ENCODE measurements at regions not wholly inside any gene's neighbourhood (a gene's known extent, or its start where the extent isn't known, plus 50 kb on each side); places are given as distances from the start of the nearest gene placed in this dataset.
"Not testable (repeated sequence)": the region's sequence is repeated elsewhere in the genome, so short reads cannot be mapped to it uniquely, and the experiment has no call there.

DNA sequence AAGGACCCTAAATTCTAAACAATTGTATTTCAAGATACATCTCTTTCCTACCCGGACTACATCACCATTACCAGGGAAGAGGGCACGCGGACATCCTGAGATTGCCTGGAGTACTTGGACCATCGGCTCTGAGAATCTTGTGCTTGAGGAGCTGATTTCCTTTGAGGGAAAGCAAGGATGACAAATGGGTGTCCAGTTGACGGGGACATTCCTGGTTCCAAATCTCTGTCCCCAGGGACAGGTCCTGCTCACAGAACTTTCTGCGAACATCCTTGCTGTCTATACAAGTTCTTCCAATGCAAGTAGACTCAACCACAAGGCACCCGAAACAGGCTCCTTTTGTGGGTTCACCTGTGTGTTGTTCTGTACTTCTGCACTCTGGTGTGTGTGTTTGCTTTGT, 289.5 kb upstream of the MYT1L start:
- DNase-seq = no peak

GRCh38 chr2:2619995-2620394, 288.9 kb upstream of the MYT1L start:
- no peak for DNase-seq

- no peak for DNase-seq
These were observed 283.4 kb upstream of the MYT1L start for GRCh38 chr2:2614452-2614851.

- DNase-seq = peak; percentile 59
These were observed 282.5 kb upstream of the MYT1L start for GRCh38 chr2:2613279-2614199.

DNA sequence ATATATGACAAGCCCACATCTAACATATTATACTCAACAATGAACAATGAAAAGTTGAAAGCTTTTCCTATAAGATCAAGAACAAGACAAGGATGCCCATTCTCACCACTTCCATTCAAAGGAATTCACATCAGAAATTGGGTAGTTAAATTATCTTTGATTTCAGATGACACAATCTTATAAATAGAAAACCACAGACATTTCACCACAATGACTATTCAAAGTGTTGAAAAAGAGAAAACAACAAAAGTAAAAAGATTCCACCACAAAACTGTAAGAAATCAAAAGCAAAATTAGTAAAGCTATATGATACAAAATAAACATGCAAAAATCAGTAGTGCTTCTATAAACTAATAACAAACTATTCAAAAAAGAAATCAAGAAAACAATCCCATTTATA, 279.7 kb upstream of the MYT1L start:
- no peak for DNase-seq

- no peak for DNase-seq
These were observed 269.3 kb upstream of the MYT1L start for GRCh38 chr2:2600366-2600765.

GRCh38 chr2:2599441-2599840, 268.4 kb upstream of the MYT1L start:
- DNase-seq = no peak

DNA sequence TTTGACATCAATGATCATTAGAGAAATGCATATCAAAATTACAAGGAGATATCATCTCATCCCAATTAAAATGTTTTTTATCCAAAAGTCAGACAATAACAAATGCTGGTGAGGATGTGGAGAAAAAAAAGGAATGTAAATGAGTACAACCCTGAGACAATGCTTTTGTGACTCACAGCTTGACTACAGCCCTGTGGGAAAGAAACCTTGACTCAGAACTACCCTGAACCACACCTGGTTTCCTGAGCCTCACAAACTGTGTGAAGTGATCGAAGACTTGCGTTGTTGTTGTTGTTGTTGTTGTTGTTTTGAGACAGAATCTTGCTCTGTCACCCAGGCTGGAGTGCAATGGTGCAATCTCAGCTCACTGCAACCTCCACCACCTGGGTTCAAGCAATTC, 266.6 kb upstream of the MYT1L start:
- DNase-seq = no peak

DNA sequence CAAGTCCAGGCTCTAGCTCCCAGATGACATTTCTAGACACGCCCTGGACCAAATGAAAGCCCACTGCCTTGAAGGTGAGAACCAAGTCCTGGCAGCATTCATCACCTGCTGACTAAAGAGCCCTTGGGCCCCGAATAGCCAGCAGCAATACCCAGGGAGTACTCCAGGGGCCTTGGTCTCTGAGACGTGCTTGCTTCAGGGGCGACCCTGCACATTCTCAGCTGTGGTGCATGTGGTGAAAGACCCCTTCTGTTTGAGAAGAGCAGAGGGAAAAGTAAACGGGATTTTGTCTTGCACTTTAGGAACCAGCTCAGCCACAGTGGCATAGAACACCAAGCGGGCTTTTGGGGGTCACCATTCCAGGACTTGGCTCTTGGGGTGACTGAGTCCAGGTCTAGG, 260.5 kb upstream of the MYT1L start:
- no peak for DNase-seq

- DNase-seq = peak; percentile 10
These were observed 259.9 kb upstream of the MYT1L start for GRCh38 chr2:2590841-2591541.

- DNase-seq = no peak
These were observed 259.1 kb upstream of the MYT1L start for GRCh38 chr2:2590141-2590540.

GRCh38 chr2:2588777-2589176, 257.7 kb upstream of the MYT1L start:
- no peak for DNase-seq

- no peak for DNase-seq
These were observed 256.3 kb upstream of the MYT1L start for GRCh38 chr2:2587354-2587753.

DNA sequence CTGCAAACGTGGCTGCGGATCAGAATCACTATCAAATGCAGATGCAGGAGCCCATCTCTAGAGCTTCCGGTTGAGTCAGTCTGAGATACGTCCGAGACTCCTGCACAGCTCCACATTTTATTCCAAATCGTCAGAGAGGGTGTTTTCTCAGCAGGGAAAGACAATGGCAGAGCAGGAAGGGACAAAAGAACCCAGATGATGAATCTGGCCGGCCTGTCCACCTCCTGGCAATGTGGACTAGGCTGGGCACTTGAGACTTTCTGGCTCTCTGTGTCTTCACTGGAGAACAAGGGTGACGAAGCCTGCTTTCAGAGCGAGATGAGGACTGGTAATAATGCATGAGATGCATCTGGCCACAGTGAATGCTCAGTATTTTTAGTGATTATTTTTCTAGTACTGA, 255.9 kb upstream of the MYT1L start:
- no peak for DNase-seq

GRCh38 chr2:2586068-2586776, 255.1 kb upstream of the MYT1L start:
- DNase-seq = no peak

- DNase-seq = no peak
These were observed 252.0 kb upstream of the MYT1L start for GRCh38 chr2:2582998-2583545.

DNA sequence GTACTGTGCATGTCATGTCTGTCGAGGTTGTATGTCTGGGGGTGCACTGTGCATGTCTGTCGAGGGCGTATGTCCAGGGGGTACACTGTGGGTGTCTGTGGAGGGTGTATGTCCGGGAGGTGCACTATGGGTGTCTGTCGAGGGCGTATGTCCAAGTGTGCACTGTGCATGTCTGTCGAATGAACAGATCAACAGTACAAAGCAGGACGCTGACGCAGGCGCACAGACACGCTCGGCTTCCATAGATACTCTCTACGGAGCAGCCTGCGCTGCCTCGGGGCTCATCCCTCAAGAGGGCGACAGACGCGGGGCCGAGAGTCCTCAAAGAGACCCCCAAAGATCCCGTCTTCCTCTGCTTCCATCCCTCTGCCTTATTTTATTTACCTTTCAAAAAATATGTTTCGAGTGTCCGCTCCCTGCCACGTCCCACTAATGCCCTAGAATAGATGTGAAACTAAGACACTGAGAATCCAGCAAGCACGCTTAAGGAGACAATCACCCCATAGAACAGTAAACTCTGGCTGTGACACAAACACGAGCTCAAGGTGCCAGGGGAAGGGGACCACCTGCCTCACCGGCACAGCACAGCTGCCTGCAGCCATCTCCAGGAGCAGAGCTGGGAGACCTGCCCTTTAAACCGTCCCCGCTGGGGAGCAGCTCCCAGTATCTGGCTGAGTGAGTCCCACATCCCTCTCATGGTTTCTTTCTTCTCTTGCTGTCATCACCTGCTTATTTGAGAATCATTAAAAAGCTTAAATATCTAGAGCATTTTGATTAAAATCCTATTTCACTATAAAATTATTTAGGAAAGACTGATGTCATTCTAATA, 250.5 kb upstream of the MYT1L start:
- no peak for DNase-seq

- not testable (repeated sequence) for DNase-seq
These were observed 249.8 kb upstream of the MYT1L start for GRCh38 chr2:2580841-2581240.

GRCh38 chr2:2580341-2580740, 249.3 kb upstream of the MYT1L start:
- DNase-seq = no peak

DNA sequence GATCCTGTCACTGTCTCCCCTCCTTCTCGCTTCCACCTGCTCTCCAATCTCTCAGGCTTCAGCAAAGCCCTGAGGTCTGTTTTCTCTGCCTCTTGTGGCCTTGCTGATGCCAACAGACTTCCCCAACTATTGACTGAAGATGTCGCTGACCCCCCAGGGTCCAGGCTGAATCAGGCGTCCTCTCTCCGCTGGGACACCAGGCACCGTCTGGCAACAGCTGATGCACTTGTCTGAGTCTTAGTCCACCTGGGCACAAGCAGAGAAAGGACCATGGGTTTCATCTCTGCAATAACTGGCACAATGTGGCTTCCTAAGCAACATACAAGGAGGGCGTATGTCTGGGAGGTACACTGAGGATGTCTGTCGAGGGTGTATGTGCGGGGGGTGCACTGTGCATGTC, 248.7 kb upstream of the MYT1L start:
- no peak for DNase-seq

DNA sequence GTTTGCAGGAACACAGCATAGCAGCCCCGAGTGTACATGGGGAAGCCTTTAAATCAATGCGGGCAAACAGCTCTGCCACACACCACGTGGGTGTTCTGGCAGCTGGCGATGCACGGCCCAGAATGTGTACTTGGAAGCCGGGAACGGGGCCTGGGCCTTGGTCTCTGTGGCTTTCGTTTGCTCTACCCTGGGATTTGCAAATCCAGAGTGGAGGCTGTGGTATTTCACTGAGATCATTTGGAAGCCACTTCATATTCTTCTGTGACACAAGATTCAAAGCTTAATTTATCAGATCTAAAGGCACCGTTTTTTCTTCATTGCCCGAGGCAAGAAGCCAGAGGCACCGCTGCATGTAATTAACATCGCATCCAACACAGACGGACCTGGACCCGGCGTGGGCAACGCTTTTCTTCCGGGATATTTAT, 246.3 kb upstream of the MYT1L start:
- peak; percentile 72 for DNase-seq

DNA sequence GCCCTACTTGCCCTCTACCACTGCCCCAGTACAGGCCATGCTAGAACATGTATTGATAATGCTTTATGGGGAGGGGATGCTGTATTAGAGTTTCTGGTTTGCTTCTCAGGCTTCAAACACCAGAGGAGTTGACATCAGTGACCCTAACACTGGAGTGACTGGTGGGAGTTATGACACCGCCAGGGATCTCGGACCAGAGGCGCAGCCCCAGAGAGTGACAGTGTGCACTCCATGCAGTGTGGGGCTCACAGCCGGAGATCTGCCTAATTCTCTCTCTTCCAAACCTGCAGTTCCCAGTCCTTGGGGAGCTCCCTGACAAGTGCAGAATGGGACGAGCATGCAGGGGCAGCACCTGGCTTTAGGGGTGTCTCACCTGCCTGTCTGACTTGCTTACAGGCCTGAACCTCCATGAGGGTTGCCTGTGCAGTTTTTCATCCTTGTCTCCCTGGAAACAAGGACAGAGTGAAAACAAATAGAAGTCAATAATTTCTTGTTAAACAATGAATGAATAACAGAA, 244.9 kb upstream of the MYT1L start:
- no peak for DNase-seq

Measured in NCI-H1092 (cell line).